GM18909 (cell line): ENCODE measurements at regions not wholly inside any gene's neighbourhood (a gene's known extent, or its start where the extent isn't known, plus 50 kb on each side); places are given as distances from the start of the nearest gene placed in this dataset.
A peak's percentile ranks its signal among the peaks of the same experiment; 100 is the strongest.

Experiments used
- ATAC-seq: cut with Tn5 transposase; IDR thresholded peaks from one replicate; pipeline ENCODE4 v1.9.1; 2021; ENCODE audit warnings: mild to moderate bottlenecking; ENCODE audit not compliant: unreplicated experiment, poor library complexity

DNA sequence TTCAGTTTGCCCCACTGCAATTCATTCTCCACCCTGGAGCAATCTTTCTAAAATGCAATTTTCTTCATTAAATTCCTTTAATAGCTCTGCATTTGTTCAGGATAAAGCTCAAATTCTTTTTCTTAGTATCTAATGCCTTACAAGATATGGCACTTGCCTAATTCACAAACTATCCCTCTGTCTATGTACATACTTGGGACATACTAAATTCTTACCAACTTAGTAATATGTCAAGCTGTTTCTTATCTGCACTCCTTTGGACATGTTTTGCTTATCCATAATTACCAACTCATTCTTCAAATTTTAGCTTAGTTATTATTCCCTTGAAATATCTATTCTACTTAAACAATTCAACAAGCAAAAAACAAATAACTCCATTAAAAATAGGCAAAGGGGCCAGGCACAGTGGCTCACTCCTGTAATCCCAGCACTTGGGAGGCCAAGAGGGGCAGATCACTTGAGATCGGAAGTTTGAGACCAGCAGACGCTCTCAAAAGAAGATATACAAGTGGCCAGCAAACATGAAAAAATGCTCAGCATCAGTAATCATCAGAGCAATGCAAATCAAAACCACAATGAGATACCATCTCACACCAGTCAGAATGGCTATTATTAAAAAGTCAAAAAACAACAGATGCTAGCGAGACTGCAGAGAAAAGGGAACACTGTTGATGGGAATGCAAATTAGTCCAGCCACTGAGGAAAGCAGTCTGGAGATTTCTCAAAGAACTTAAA, 96.9 kb downstream of the FAM76B start:
- ATAC-seq: no peak

- ATAC-seq: no peak
Observed at GRCh38 chr11:95690100-95690499, 99.5 kb downstream of the FAM76B start.

GRCh38 chr11:95688501-95689222, 100.9 kb downstream of the FAM76B start:
- ATAC-seq: peak; percentile 38

DNA sequence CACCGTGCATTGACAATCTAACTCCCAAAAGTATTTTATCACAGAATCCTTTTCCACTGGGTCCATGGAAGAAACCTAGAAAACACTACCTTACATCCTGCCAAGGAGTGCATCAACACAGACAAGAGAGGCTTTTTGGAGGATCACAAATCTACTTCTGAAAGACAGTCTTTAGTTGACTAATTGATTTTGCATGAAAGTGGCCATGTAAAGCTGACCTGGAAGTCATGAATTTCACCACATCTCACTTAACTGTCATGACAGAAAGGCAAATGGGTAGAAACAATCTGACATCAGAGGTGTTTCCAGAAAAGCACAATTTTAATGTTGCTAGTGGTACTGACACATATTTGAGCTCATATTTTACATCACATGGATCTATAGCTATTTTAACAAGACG, 101.6 kb downstream of the FAM76B start:
- ATAC-seq: no peak

GRCh38 chr11:95686265-95686664, 103.3 kb downstream of the FAM76B start:
- no peak for ATAC-seq

- ATAC-seq: no peak
Observed at GRCh38 chr11:95684701-95685100, 104.9 kb downstream of the FAM76B start.

DNA sequence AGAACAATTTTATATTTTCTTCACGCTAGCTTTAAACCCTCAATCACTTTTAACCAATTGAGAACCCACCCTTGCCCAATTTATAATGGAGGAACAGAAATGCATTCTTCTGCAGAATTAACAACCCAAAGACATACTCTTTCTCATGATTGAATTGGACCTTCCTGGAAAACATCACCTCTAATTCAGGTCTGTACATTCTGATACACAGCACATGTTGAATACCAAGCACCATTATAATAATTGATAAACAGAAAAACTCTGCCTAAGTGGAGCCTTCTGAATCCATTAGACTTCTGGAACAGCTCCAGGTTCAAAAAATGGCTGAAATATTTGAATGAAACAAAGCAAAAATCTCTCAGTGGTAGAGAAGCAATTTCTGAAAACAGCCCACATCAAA, 105.4 kb downstream of the FAM76B start:
- ATAC-seq: no peak

- no peak for ATAC-seq
Observed at GRCh38 chr11:95682552-95682951, 107.0 kb downstream of the FAM76B start.

GRCh38 chr11:95680169-95680929, 109.2 kb downstream of the FAM76B start:
- ATAC-seq: peak; percentile 88

DNA sequence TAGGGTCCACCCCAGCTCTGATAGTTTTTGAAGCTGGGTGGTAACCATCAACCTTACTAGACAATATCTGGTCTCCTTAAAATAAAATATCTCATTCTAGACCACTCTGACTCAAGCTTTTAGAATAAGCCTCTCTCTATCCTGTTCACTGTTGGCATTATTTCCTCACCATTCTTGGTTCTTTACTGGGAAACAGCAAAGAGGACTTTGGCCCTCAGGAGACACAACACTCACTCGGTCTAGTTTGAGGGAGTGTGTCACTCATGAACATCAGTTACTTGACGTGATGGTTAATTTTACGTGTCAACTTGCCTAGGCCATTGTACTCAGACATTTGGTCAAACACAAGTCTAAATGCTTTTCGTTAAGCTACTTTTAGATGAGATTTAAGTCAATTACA, 110.6 kb downstream of the FAM76B start:
- ATAC-seq: no peak

GRCh38 chr11:95676308-95676707, 113.3 kb downstream of the FAM76B start:
- ATAC-seq: no peak

GRCh38 chr11:95675585-95675984, 114.0 kb downstream of the FAM76B start:
- ATAC-seq: no peak

DNA sequence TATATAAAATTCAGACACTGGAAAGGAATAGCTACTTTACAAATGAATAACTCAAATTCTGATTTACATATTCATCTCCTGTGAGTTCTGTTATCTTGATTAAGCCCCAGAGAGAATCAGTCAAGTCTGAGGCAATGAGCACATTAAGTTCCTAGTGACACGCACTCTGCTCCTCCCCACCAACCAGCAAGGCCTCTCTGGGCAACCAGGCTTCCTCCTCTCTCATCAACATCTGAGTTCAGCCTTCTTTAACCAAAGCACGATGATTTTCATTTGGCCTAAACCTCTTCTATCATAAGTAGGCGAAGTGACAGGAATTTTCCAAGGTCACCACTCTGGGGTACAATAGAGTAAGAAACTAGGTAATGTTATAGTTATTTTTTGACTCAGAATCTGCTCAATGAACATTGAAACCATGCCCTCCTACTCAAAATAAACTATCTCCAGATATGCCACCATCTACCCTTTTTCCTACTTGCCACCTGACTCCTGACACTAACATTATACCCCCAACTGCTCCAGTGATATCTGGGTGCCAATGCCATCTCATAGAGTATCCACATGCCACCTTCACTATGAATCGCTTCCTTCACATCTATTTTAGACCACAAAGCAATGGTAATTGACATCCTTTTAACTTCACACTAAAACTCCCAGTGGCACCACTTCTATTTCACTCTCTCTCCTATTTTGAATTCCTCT, 114.8 kb downstream of the FAM76B start:
- no peak for ATAC-seq

DNA sequence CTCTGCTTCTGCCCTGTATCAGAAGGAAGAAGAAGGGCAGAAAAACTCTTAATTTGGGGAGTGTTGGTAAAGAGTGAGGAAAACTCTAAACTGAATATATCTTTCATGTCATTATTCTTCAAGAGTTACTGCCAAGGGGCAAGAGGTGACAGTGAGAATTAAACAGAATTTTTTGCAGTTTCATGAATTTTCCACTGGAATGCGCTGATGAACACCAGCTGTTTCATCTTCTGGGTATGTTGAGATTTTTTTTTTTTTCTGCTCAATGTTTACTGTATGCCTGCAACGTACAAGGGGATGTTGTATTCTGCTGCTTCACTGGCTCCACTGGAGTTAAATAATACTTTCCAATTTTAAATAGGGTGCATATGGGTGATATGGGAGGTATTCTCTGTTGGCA, 117.8 kb downstream of the FAM76B start:
- no peak for ATAC-seq

GRCh38 chr11:95668131-95668530, 121.5 kb downstream of the FAM76B start:
- no peak for ATAC-seq

DNA sequence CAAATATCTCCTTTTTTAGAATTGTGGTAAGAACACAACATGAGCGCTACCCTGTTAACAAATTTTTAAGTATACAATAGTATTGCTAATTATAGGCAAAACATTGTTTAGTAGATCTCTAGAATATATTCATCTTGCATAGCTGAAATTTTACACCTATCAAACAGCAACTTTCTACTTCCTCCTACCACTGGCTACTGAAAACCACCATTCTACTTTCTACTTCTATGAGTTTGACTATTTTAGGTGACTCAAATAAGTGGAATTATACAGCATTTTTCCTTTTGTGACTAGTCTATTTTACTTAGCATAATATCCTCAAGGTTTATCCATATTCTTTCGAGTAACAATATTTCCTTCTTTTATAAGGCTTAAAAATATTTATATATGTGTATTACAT, 128.4 kb downstream of the FAM76B start:
- ATAC-seq: no peak

GRCh38 chr11:95660038-95660437, 129.5 kb downstream of the FAM76B start:
- no peak for ATAC-seq

GRCh38 chr11:95659088-95659487, 130.5 kb downstream of the FAM76B start:
- no peak for ATAC-seq

DNA sequence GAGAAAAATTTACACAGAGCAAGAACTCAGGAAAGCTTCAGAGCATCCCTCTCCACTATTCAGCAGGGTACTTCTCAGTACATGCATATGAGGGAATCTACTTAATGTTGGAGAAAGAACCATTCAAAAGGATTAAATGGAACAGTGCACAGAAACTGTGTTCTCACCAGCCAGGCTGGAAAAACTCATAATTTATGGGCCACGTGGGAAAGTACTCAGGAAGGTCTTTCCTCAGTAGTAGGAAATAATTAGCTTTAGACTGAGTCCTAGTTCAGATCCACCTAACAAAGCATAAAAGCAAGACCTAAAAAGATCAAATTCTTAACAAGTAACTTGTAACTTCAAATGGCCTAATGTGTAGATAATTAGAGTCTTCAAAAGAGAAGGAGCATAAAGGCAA, 134.0 kb downstream of the FAM76B start:
- no peak for ATAC-seq

GRCh38 chr11:95653680-95654079, 135.9 kb downstream of the FAM76B start:
- no peak for ATAC-seq

DNA sequence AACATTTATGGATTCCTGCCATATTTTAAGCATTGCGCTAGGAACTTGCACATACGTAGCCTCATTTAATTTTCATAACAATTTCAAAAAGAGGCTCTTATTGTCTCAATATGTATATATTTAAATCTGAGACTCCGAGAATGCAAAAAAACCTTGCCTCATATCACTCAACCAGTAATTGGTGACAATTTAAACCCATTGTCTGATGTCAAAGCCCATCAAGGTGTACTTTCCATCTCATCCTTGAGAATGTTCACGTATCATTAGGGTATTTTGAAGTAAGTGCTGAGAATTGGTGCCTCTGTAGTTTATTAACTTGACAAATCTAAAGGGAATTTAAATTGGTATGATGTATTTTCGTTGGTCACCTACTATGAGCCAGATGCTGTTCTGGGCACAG, 136.5 kb downstream of the FAM76B start:
- ATAC-seq: no peak
